ENCODE measurements at regions not wholly inside any gene's neighbourhood (a gene's known extent, or its start where the extent isn't known, plus 50 kb on each side); places are given as distances from the start of the nearest gene placed in this dataset.

GRCh38 chr1:244294599-244295224 lies 157.0 kb downstream of the ADSS2 start:
- no peaks in the 10 kb centered on the region for H3K9me3 Mint-ChIP-seq
- CTCF ChIA-PET: interaction anchor here (0.5 kb wide), 1 partner anchor 116 kb away, joined by 3 read pairs; no protein-coding TSS in a partner anchor
- H3K4me3 Mint-ChIP-seq: no peak overlapping the region
- peaks cover 18% of the 10 kb centered on the region for H3K4me1 Mint-ChIP-seq (ENCODE audit: low read depth)
- H3K36me3 ChIP-seq (ENCODE audit: insufficient read depth, low read length): no peaks in the 10 kb centered on the region
- ATAC-seq (ENCODE audit: poor library complexity): no peak
- TF ChIP-seq CTCF (IDR thresholded peaks at IDR 0.05): no peak
- intact Hi-C loops (cut with DNase I, micrococcal nuclease): loop anchor here in 1 of 2 experiments (2.0 to 10.0 kb wide), 2 partner anchors 16 to 680 kb away; no protein-coding TSS in a partner anchor
- no peaks in the 10 kb centered on the region for H3K36me3 Mint-ChIP-seq (ENCODE audit: low read depth)
- no peak overlapping the region for H3K27ac ChIP-seq (ENCODE audit: low read depth in 1 of 2, low read length in 2 of 2)
- H3K9me3 ChIP-seq (ENCODE audit: control insufficient read depth in 1 of 2, insufficient read depth in 1 of 2, low read length in 2 of 2): no peaks in the 10 kb centered on the region
- DNase-seq: no peak
- no peaks in the 10 kb centered on the region for H3K27me3 Mint-ChIP-seq
- H3K4me3 ChIP-seq (ENCODE audit: low read length): no peak overlapping the region
- peaks cover 8% of the 10 kb centered on the region for H3K4me1 ChIP-seq (ENCODE audit: insufficient read depth, low read length)
- no peak overlapping the region for H3K27ac Mint-ChIP-seq
- POLR2A ChIA-PET: no interaction called here
- no peaks in the 10 kb centered on the region for H3K27me3 ChIP-seq (ENCODE audit: control insufficient read depth in 1 of 2, insufficient read depth in 2 of 2, low read length in 2 of 2)

- no peak for DNase-seq
- Mint-ChIP-seq H3K36me3 (ENCODE audit: low read depth) (no peaks in the 10 kb centered on the region), H3K9me3 (no peaks in the 10 kb centered on the region), H3K27ac (no peak overlapping the region), H3K27me3 (no peaks in the 10 kb centered on the region), H3K4me3 (no peak overlapping the region), H3K4me1 (ENCODE audit: low read depth) (peaks cover 13% of the 10 kb centered on the region)
- no peaks in the 10 kb centered on the region for H3K9me3 ChIP-seq (ENCODE audit: control insufficient read depth in 1 of 2, insufficient read depth in 1 of 2, low read length in 2 of 2)
- ATAC-seq (ENCODE audit: poor library complexity): no peak
- intact Hi-C loops (cut with DNase I, micrococcal nuclease): loop anchor here in 1 of 2 experiments (10.0 kb wide), 1 partner anchor 679 kb away; no protein-coding TSS in a partner anchor
- H3K36me3 ChIP-seq (ENCODE audit: insufficient read depth, low read length): no peaks in the 10 kb centered on the region
- H3K27me3 ChIP-seq (ENCODE audit: control insufficient read depth in 1 of 2, insufficient read depth in 2 of 2, low read length in 2 of 2): no peaks in the 10 kb centered on the region
- ChIA-PET CTCF (no interaction called here), POLR2A (no interaction called here)
- H3K4me1 ChIP-seq (ENCODE audit: insufficient read depth, low read length): peaks cover 14% of the 10 kb centered on the region
- no peak overlapping the region for H3K4me3 ChIP-seq (ENCODE audit: low read length)
- H3K27ac ChIP-seq (ENCODE audit: low read depth in 1 of 2, low read length in 2 of 2): no peak overlapping the region
- no peak for TF ChIP-seq CTCF (IDR thresholded peaks at IDR 0.05)
Observed at GRCh38 chr1:244296003-244296402, 155.7 kb downstream of the ADSS2 start.

GRCh38 chr1:244296447-244296846 lies 155.3 kb downstream of the ADSS2 start:
- CTCF ChIA-PET: no interaction called here
- no peaks in the 10 kb centered on the region for H3K9me3 Mint-ChIP-seq
- peaks cover 13% of the 10 kb centered on the region for H3K4me1 Mint-ChIP-seq (ENCODE audit: low read depth)
- Histone ChIP-seq H3K4me3 (ENCODE audit: low read length) (no peak overlapping the region), H3K27ac (ENCODE audit: low read depth in 1 of 2, low read length in 2 of 2) (no peak overlapping the region), H3K4me1 (ENCODE audit: insufficient read depth, low read length) (peaks cover 14% of the 10 kb centered on the region), H3K27me3 (ENCODE audit: control insufficient read depth in 1 of 2, insufficient read depth in 2 of 2, low read length in 2 of 2) (no peaks in the 10 kb centered on the region), H3K9me3 (ENCODE audit: control insufficient read depth in 1 of 2, insufficient read depth in 1 of 2, low read length in 2 of 2) (no peaks in the 10 kb centered on the region), H3K36me3 (ENCODE audit: insufficient read depth, low read length) (no peaks in the 10 kb centered on the region)
- POLR2A ChIA-PET: no interaction called here
- DNase-seq (no peak), ATAC-seq (ENCODE audit: poor library complexity) (no peak)
- intact Hi-C loops (cut with DNase I, micrococcal nuclease): loop anchor here in 1 of 2 experiments (10.0 kb wide), 1 partner anchor 678 kb away; no protein-coding TSS in a partner anchor
- H3K36me3 Mint-ChIP-seq (ENCODE audit: low read depth): no peaks in the 10 kb centered on the region
- no peak for TF ChIP-seq CTCF (IDR thresholded peaks at IDR 0.05)
- no peak overlapping the region for H3K4me3 Mint-ChIP-seq
- H3K27me3 Mint-ChIP-seq: no peaks in the 10 kb centered on the region
- H3K27ac Mint-ChIP-seq: no peak overlapping the region

Data from CD4-positive, alpha-beta T cell (primary cell).